SK-N-SH (cell line): ENCODE measurements at regions not wholly inside any gene's neighbourhood (a gene's known extent, or its start where the extent isn't known, plus 50 kb on each side); places are given as distances from the start of the nearest gene placed in this dataset.
A peak's percentile ranks its signal among the peaks of the same experiment; 100 is the strongest.

Experiments
- ELF1 ChIP-seq: IDR thresholded peaks from 2 replicates; pipeline ENCODE4 v1.4.0; 2012
- EZH2phosphoT487 ChIP-seq: fragments of 200-600 bp; sonication (generic); IDR thresholded peaks from 2 replicates; pipeline ENCODE4 v1.6.1; 2017; ENCODE audit warnings: low read depth, mixed run types, mild to moderate bottlenecking, antibody characterized with exemption, moderate library complexity, borderline replicate concordance
- FOSL2 ChIP-seq: IDR thresholded peaks from 2 replicates; pipeline ENCODE4 v1.4.0; 2012; ENCODE audit warnings: low read depth, mild to moderate bottlenecking, moderate library complexity, borderline replicate concordance
- FOXJ3 ChIP-seq: sonication (generic); formaldehyde crosslinking; IDR thresholded peaks from 2 replicates; pipeline ENCODE4 v1.5.1; 2020; ENCODE audit warnings: mild to moderate bottlenecking, missing genetic modification reagents
- FOXM1 ChIP-seq: IDR thresholded peaks from 2 replicates; pipeline ENCODE4 v1.4.0; 2012; ENCODE audit warnings: low read depth, mild to moderate bottlenecking
- GATA2 ChIP-seq: sonication (generic); formaldehyde crosslinking; IDR thresholded peaks from 2 replicates; pipeline ENCODE4 v1.5.0; 2020; ENCODE audit warnings: mild to moderate bottlenecking, missing genetic modification reagents
- JUND ChIP-seq: IDR thresholded peaks from 2 replicates; pipeline ENCODE4 v1.4.0; 2012
- MEF2A ChIP-seq: IDR thresholded peaks from 2 replicates; pipeline ENCODE4 v1.4.0; 2012; ENCODE audit warnings: low read depth, borderline replicate concordance
- MXI1 ChIP-seq: IDR thresholded peaks from 2 replicates; pipeline ENCODE4 v1.6.1; 2012; ENCODE audit warnings: mild to moderate bottlenecking, low read depth, low read length, improper control_type of control experiment
- NFIC ChIP-seq: IDR thresholded peaks from 2 replicates; pipeline ENCODE4 v1.4.0; 2012; ENCODE audit warnings: borderline replicate concordance
- NRF1 ChIP-seq: IDR thresholded peaks from 2 replicates; pipeline ENCODE4 v1.6.1; 2012; ENCODE audit warnings: low read depth, mild to moderate bottlenecking, low read length
- POLR2AphosphoS5 ChIP-seq: IDR thresholded peaks from 2 replicates; pipeline ENCODE4 v1.6.1; 2012; ENCODE audit warnings: low read depth, low read length
- RCOR1 ChIP-seq: fragments of 150-350 bp; IDR thresholded peaks from 2 replicates; pipeline ENCODE4 v1.6.1; 2017; ENCODE audit warnings: antibody characterized with exemption, low read length
- RXRA ChIP-seq: IDR thresholded peaks from 2 replicates; pipeline ENCODE4 v1.4.0; 2012; ENCODE audit warnings: low read depth, mild to moderate bottlenecking, borderline replicate concordance
- TAF1 ChIP-seq: IDR thresholded peaks from 2 replicates; pipeline ENCODE4 v1.6.1; 2012; ENCODE audit warnings: low read depth, mild to moderate bottlenecking, low read length, moderate library complexity, borderline replicate concordance
- TCF12 ChIP-seq: IDR thresholded peaks from 2 replicates; pipeline ENCODE4 v1.4.0; 2012
- TEAD4 ChIP-seq: IDR thresholded peaks from 2 replicates; pipeline ENCODE4 v1.4.0; 2012; ENCODE audit warnings: mild to moderate bottlenecking, borderline replicate concordance; ENCODE audit not compliant: insufficient read depth
- TF ChIP-seq, protein P1 (sequence below): IDR thresholded peaks from 2 replicates; pipeline ENCODE4 v1.6.1; 2012; ENCODE audit warnings: mild to moderate bottlenecking, low read depth, low read length, moderate library complexity
- TF ChIP-seq, protein P2 (sequence below): fragments of 150-350 bp; IDR thresholded peaks from 2 replicates; pipeline ENCODE4 v1.6.1; 2016; ENCODE audit warnings: mild to moderate bottlenecking, low read depth, low read length
- TF ChIP-seq, protein P3 (sequence below): fragments of 150-350 bp; IDR thresholded peaks from 2 replicates; pipeline ENCODE4 v1.6.1; 2017; ENCODE audit warnings: antibody characterized with exemption, low read length, low read depth, borderline replicate concordance

DNA sequence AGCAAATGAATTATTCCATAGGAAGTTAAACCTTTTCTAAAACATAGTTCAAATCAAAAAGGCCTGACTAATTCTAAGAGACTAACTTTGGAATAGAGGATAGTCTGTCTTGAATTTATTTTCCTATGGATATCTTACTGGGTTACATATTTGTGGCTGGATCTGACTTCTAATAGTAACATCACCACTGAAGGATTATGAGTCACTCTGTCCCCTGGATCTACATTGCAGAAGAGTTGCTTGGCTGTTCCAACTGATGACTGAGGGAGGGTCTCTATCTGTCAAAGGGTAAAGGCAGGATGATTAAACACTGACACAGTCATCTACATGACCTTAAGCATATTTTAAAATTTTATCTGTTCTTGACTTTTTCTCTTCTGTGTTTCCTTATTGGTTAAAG is 119.6 kb upstream of the FST start (continued):
- TF ChIP-seq, protein P1, sequence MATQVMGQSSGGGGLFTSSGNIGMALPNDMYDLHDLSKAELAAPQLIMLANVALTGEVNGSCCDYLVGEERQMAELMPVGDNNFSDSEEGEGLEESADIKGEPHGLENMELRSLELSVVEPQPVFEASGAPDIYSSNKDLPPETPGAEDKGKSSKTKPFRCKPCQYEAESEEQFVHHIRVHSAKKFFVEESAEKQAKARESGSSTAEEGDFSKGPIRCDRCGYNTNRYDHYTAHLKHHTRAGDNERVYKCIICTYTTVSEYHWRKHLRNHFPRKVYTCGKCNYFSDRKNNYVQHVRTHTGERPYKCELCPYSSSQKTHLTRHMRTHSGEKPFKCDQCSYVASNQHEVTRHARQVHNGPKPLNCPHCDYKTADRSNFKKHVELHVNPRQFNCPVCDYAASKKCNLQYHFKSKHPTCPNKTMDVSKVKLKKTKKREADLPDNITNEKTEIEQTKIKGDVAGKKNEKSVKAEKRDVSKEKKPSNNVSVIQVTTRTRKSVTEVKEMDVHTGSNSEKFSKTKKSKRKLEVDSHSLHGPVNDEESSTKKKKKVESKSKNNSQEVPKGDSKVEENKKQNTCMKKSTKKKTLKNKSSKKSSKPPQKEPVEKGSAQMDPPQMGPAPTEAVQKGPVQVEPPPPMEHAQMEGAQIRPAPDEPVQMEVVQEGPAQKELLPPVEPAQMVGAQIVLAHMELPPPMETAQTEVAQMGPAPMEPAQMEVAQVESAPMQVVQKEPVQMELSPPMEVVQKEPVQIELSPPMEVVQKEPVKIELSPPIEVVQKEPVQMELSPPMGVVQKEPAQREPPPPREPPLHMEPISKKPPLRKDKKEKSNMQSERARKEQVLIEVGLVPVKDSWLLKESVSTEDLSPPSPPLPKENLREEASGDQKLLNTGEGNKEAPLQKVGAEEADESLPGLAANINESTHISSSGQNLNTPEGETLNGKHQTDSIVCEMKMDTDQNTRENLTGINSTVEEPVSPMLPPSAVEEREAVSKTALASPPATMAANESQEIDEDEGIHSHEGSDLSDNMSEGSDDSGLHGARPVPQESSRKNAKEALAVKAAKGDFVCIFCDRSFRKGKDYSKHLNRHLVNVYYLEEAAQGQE: no peak
- TF ChIP-seq GATA2 (CRISPR knock-in tag) (no peak), FOXM1 (peak; percentile 95; the same call in 1 of the 2 replicates), RCOR1 (no peak), ELF1 (no peak), FOSL2 (peak; percentile 98), NFIC (peak; percentile 94), TCF12 (peak; percentile 97), TAF1 (no peak), FOXJ3 (CRISPR knock-in tag) (no peak), RXRA (peak; percentile 93), POLR2AphosphoS5 (peak; percentile 85; the same call in 1 of the 2 replicates), EZH2phosphoT487 (no peak), MXI1 (no peak), MEF2A (peak; percentile 94), TEAD4 (peak; percentile 92), NRF1 (no peak), JUND (peak; percentile 98)
- TF ChIP-seq, protein P2, sequence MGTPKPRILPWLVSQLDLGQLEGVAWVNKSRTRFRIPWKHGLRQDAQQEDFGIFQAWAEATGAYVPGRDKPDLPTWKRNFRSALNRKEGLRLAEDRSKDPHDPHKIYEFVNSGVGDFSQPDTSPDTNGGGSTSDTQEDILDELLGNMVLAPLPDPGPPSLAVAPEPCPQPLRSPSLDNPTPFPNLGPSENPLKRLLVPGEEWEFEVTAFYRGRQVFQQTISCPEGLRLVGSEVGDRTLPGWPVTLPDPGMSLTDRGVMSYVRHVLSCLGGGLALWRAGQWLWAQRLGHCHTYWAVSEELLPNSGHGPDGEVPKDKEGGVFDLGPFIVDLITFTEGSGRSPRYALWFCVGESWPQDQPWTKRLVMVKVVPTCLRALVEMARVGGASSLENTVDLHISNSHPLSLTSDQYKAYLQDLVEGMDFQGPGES: no peak
- TF ChIP-seq, protein P3, sequence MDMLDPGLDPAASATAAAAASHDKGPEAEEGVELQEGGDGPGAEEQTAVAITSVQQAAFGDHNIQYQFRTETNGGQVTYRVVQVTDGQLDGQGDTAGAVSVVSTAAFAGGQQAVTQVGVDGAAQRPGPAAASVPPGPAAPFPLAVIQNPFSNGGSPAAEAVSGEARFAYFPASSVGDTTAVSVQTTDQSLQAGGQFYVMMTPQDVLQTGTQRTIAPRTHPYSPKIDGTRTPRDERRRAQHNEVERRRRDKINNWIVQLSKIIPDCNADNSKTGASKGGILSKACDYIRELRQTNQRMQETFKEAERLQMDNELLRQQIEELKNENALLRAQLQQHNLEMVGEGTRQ: no peak
